HepG2 (cell line): ENCODE measurements at regions not wholly inside any gene's neighbourhood (a gene's known extent, or its start where the extent isn't known, plus 50 kb on each side); places are given as distances from the start of the nearest gene placed in this dataset.

Experiments
- ATAC-seq: fragments of 200-7000 bp; cut with Tn5 transposase; 3 replicates; pipeline ENCODE4 v1.9.1; 2020; ENCODE audit warnings: mild to moderate bottlenecking, moderate library complexity
- BruUV-seq: library from RNA; stranded (reverse); fragments of 400-500 nt; replicated peaks from 2 replicates; lab custom pipeline; 2021; lab: Mats Ljungman, UMichigan
- CTCF ChIA-PET: fragments of 300-600 bp; formaldehyde crosslinking; extraction: SDS; loops from one replicate; lab custom pipeline; 2021; ENCODE audit warnings: low total read pairs, inconsistent platforms, low intra/inter-chr PET ratio; lab: Yijun Ruan, JAX
- POLR2A ChIA-PET: fragments of 350-600 bp; sonication (Branson Sonifier 250); formaldehyde crosslinking; loops from one replicate; lab custom pipeline; 2020; ENCODE audit warnings: antibody characterized with exemption, inconsistent platforms; lab: Yijun Ruan, JAX
- DNase-seq: peaks from one replicate; pipeline ENCODE4 v3.0.0-alpha.2; 2015; ENCODE audit warnings: low spot score
- FAIRE-seq: peaks from 3 replicates; lab custom pipeline; 2011; peaks lifted over from hg19 to GRCh38; lab: Jason Lieb, UNC
- H2AFZ ChIP-seq: one replicate; pipeline ENCODE4 v1.6.1; 2011; ENCODE audit warnings: low read length, inconsistent platforms
- H3K27ac ChIP-seq: fragments of 300-600 bp; 3 replicates; pipeline ENCODE4 v1.8.0; 2011; ENCODE audit warnings: mixed run types, mild to moderate bottlenecking, mixed read lengths, low read length, inconsistent platforms; ENCODE audit not compliant: insufficient read depth; ENCODE audit errors: extremely low read length
- H3K27me3 ChIP-seq, 2 experiments: fragments of 200-600 bp in 1 of 2; 2 replicates in 1 of 2; 3 replicates in 1 of 2; pipeline versions ENCODE4 v1.6.0 to v1.8.0; 2011; ENCODE audit warnings: low read length in 2 of 2, mild to moderate bottlenecking in 2 of 2, moderate library complexity in 2 of 2, inconsistent platforms in 1 of 2; ENCODE audit not compliant: insufficient read depth in 2 of 2, control insufficient read depth in 1 of 2
- H3K36me3 ChIP-seq, 2 experiments: fragments of 200-600 bp in 1 of 2; replicated peaks in 1 of 2; 2 replicates in 1 of 2; 3 replicates in 1 of 2; pipeline versions ENCODE4 v1.5.1 to v1.8.0; 2011; ENCODE audit warnings: low read length in 2 of 2, inconsistent platforms in 1 of 2; ENCODE audit not compliant: insufficient read depth in 2 of 2, control insufficient read depth in 1 of 2
- H3K4me1 ChIP-seq: 2 replicates; pipeline ENCODE4 v1.5.1; 2012; ENCODE audit warnings: low read length, inconsistent platforms; ENCODE audit not compliant: insufficient read depth
- H3K4me2 ChIP-seq: 2 replicates; pipeline ENCODE4 v1.6.0; 2011; ENCODE audit warnings: low read depth, low read length, inconsistent platforms
- H3K4me3 ChIP-seq, 3 experiments: fragments of 200-600 bp in 1 of 3; sonication (generic), shearing (Covaris generic) in 1 of 3; replicated peaks in 1 of 3; 2 replicates each; pipeline ENCODE4 v1.5.1; 2011 to 2016; ENCODE audit warnings: low read length in 3 of 3, inconsistent platforms in 2 of 3, low read depth in 2 of 3, mild to moderate bottlenecking in 2 of 3, control low read depth in 1 of 3, mixed read lengths in 1 of 3; ENCODE audit not compliant: insufficient read depth in 1 of 3
- H3K79me2 ChIP-seq: one replicate; pipeline ENCODE4 v1.6.1; 2011; ENCODE audit warnings: low read length, inconsistent platforms; ENCODE audit not compliant: insufficient read depth
- H3K9ac ChIP-seq: 2 replicates; pipeline ENCODE4 v1.6.0; 2011; ENCODE audit warnings: mild to moderate bottlenecking, low read depth, low read length, inconsistent platforms; ENCODE audit not compliant: insufficient read depth
- H3K9me3 ChIP-seq: 2 replicates; pipeline ENCODE4 v1.5.1; 2012; ENCODE audit warnings: mild to moderate bottlenecking, low read length
- H4K20me1 ChIP-seq: 2 replicates; pipeline ENCODE4 v1.6.0; 2011; ENCODE audit warnings: inconsistent platforms, mild to moderate bottlenecking, low read length, moderate library complexity; ENCODE audit not compliant: insufficient read depth
- ATF3 ChIP-seq: sonication (generic); formaldehyde crosslinking; IDR thresholded peaks from 2 replicates; pipeline ENCODE4 v1.4.0; 2020; ENCODE audit warnings: missing genetic modification reagents
- CERS6 ChIP-seq: sonication (generic); formaldehyde crosslinking; IDR thresholded peaks from 2 replicates; pipeline ENCODE4 v1.5.0; 2020; ENCODE audit warnings: missing genetic modification reagents
- HMGA1 ChIP-seq: sonication (generic); formaldehyde crosslinking; conservative IDR thresholded peaks from 2 replicates; pipeline ENCODE4 v1.4.0; 2020; ENCODE audit warnings: missing genetic modification reagents
- IKZF4 ChIP-seq: sonication (generic); formaldehyde crosslinking; IDR thresholded peaks from 2 replicates; pipeline ENCODE4 v1.5.1; 2020; ENCODE audit warnings: borderline replicate concordance, mild to moderate bottlenecking, low read depth, missing genetic modification reagents; ENCODE audit errors: not compliant biosample characterization
- MAFF ChIP-seq: IDR thresholded peaks from 2 replicates; pipeline ENCODE4 v1.6.1; 2011; ENCODE audit warnings: low read depth, low read length, improper control_type of control experiment
- NFE2L2 ChIP-seq: fragments of 150-350 bp; IDR thresholded peaks from 2 replicates; pipeline ENCODE4 v1.6.1; 2014; ENCODE audit warnings: low read length
- SALL1 ChIP-seq: sonication (generic); formaldehyde crosslinking; IDR thresholded peaks from 2 replicates; pipeline ENCODE4 v1.8.0; 2022; ENCODE audit warnings: mild to moderate bottlenecking, missing genetic modification reagents
- SNAPC2 ChIP-seq: sonication (generic); formaldehyde crosslinking; IDR thresholded peaks from 2 replicates; pipeline ENCODE4 v1.8.1; 2022; ENCODE audit warnings: mild to moderate bottlenecking, missing genetic modification reagents
- ZBTB3 ChIP-seq: sonication (generic); formaldehyde crosslinking; IDR thresholded peaks from 2 replicates; pipeline ENCODE4 v1.4.0; 2020; ENCODE audit warnings: low read depth, mild to moderate bottlenecking, moderate library complexity, missing genetic modification reagents, borderline replicate concordance
- ZFP62 ChIP-seq: sonication (generic); formaldehyde crosslinking; IDR thresholded peaks from 2 replicates; pipeline ENCODE4 v1.4.0; 2020; ENCODE audit warnings: missing genetic modification reagents
- ZNF20 ChIP-seq: sonication (generic); formaldehyde crosslinking; IDR thresholded peaks from 2 replicates; pipeline ENCODE4 v1.4.0; 2020; ENCODE audit warnings: mild to moderate bottlenecking, moderate library complexity, missing genetic modification reagents
- ZNF614 ChIP-seq: IDR thresholded peaks from 2 replicates; pipeline ENCODE4 v1.6.1; 2018; ENCODE audit warnings: missing biosample characterization, missing genetic modification reagents, inconsistent platforms, borderline replicate concordance
- WGBS: methylation state at CpG from one replicate; pipeline ENCODE4 v1.1.6; 2017; ENCODE audit warnings: low lambda C conversion rate; 5-methylcytosine and 5-hydroxymethylcytosine counted together
- in situ Hi-C: cut with HindIII; loops from 2 replicates; pipeline ENCODE4 v1.10.0; 2017; ENCODE audit warnings: low pct_unique_long_range_greater_than_20kb; ENCODE audit not compliant: extremely low pct_ligation_motif_present
- intact Hi-C: fragments of 100-400 bp; cut with micrococcal nuclease; formaldehyde crosslinking; loops from one replicate; pipeline ENCODE4 v1.10.0; 2022; ENCODE audit not compliant: unreplicated experiment
- TF ChIP-seq, protein P1 (sequence below), 2 experiments: IDR thresholded peaks; 2 replicates each; pipeline ENCODE4 v1.6.1; 2011 to 2012; ENCODE audit warnings: low read length in 2 of 2, borderline replicate concordance in 1 of 2, low read depth in 1 of 2, mild to moderate bottlenecking in 1 of 2, moderate library complexity in 1 of 2
- TF ChIP-seq, protein P2 (sequence below): sonication (generic); formaldehyde crosslinking; IDR thresholded peaks from 2 replicates; pipeline ENCODE4 v1.4.0; 2020; ENCODE audit warnings: missing genetic modification reagents

DNA sequence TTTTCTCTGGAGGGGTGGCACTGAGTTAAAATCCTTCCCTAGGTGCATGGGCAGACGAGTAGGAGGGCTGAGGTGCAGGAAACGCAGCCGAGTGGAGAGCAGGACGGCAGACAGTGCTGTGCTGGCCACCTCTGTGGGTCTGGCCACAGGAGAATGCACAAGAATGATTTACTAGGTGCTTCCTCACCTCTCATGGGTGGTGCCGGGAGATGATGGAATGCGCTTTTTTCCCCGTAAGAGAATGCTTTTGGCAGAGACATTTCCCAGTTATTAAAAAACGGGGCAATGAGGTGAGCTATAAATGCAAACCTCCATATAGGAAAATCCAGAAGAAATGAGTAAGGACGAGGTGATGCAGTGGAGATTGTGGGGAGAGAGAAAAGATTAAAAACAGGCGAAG lies 86.1 kb downstream of the ADAMTS15 start (continued):
- TF ChIP-seq HMGA1 (CRISPR knock-in tag) (no peak), MAFF (no peak), ZBTB3 (no peak), ZFP62 (CRISPR knock-in tag) (no peak), ATF3 (CRISPR knock-in tag) (no peak), CERS6 (CRISPR knock-in tag) (no peak)

DNA sequence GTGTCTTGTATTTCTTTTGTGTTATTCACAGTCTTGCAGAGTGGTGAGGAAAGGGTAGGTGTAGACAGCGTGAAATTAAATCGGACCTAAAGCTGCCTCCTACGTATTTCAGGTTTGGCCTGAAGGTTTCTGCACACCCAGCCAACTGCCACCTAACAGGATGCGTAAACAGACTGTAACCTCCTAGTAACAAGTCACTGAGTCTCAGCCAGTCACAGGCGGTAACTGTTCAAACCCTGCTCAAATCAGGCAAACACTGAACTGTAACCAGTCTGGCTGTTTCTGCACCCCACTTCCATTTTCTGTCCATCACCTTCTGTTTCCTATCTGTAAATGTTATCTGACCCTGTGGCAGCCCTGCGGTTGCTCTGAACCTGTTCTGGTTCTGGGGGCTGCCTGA lies 87.1 kb downstream of the ADAMTS15 start:
- in situ Hi-C loops = no loop called here
- Histone ChIP-seq H3K27me3 (peaks cover 0 to 10% of the 10 kb centered on the region in 2 experiments; a peak in 3 of 5 replicates), H3K27ac (no peak overlapping the region), H3K4me1 (no peaks in the 10 kb centered on the region), H3K4me3 (no peak overlapping the region), H3K36me3 (no peaks in the 10 kb centered on the region), H4K20me1 (no peaks in the 10 kb centered on the region), H3K9ac (no peak overlapping the region), H3K4me2 (no peak overlapping the region), H2AFZ (no peak overlapping the region), H3K9me3 (no peaks in the 10 kb centered on the region), H3K79me2 (no peaks in the 10 kb centered on the region)
- DNase-seq (no peak), ATAC-seq (no peak), FAIRE-seq (no peak)
- intact Hi-C loops = no loop called here
- CTCF ChIA-PET = no interaction called here
- no peak for TF ChIP-seq ZNF614 (CRISPR knock-in tag)
- no peak for TF ChIP-seq IKZF4 (CRISPR knock-in tag)
- TF ChIP-seq SALL1 (CRISPR knock-in tag) = no peak
- no peak for TF ChIP-seq ZNF20 (CRISPR knock-in tag)
- no peak for TF ChIP-seq SNAPC2
- TF ChIP-seq NFE2L2 = no peak
- TF ChIP-seq, protein P1, sequence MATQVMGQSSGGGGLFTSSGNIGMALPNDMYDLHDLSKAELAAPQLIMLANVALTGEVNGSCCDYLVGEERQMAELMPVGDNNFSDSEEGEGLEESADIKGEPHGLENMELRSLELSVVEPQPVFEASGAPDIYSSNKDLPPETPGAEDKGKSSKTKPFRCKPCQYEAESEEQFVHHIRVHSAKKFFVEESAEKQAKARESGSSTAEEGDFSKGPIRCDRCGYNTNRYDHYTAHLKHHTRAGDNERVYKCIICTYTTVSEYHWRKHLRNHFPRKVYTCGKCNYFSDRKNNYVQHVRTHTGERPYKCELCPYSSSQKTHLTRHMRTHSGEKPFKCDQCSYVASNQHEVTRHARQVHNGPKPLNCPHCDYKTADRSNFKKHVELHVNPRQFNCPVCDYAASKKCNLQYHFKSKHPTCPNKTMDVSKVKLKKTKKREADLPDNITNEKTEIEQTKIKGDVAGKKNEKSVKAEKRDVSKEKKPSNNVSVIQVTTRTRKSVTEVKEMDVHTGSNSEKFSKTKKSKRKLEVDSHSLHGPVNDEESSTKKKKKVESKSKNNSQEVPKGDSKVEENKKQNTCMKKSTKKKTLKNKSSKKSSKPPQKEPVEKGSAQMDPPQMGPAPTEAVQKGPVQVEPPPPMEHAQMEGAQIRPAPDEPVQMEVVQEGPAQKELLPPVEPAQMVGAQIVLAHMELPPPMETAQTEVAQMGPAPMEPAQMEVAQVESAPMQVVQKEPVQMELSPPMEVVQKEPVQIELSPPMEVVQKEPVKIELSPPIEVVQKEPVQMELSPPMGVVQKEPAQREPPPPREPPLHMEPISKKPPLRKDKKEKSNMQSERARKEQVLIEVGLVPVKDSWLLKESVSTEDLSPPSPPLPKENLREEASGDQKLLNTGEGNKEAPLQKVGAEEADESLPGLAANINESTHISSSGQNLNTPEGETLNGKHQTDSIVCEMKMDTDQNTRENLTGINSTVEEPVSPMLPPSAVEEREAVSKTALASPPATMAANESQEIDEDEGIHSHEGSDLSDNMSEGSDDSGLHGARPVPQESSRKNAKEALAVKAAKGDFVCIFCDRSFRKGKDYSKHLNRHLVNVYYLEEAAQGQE (IDR thresholded peaks at IDR 0.05; ENCODE audit: borderline replicate concordance in 1 of 2, low read depth in 1 of 2, low read length in 2 of 2) = no peak
- TF ChIP-seq, protein P2, sequence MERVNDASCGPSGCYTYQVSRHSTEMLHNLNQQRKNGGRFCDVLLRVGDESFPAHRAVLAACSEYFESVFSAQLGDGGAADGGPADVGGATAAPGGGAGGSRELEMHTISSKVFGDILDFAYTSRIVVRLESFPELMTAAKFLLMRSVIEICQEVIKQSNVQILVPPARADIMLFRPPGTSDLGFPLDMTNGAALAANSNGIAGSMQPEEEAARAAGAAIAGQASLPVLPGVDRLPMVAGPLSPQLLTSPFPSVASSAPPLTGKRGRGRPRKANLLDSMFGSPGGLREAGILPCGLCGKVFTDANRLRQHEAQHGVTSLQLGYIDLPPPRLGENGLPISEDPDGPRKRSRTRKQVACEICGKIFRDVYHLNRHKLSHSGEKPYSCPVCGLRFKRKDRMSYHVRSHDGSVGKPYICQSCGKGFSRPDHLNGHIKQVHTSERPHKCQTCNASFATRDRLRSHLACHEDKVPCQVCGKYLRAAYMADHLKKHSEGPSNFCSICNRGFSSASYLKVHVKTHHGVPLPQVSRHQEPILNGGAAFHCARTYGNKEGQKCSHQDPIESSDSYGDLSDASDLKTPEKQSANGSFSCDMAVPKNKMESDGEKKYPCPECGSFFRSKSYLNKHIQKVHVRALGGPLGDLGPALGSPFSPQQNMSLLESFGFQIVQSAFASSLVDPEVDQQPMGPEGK (CRISPR knock-in tag) = no peak
- 44% methylated on average over 6 of the region's 6 CpGs for WGBS
- POLR2A ChIA-PET = no interaction called here
- BruUV-seq = no TSS peak
